PFSK-1 (cell line): ENCODE measurements at regions not wholly inside any gene's neighbourhood (a gene's known extent, or its start where the extent isn't known, plus 50 kb on each side); places are given as distances from the start of the nearest gene placed in this dataset.

Source experiments
- FOXP2 ChIP-seq: optimal IDR thresholded peaks from 2 replicates; pipeline ENCODE3; 2011; ENCODE audit warnings: borderline replicate concordance, control low read depth, inconsistent platforms; ENCODE audit not compliant: insufficient read depth; ENCODE audit errors: extremely low read length, extremely low read depth
- POLR2AphosphoS5 ChIP-seq: IDR thresholded peaks from 2 replicates; pipeline ENCODE4 v1.6.1; 2012; ENCODE audit warnings: low read depth, mild to moderate bottlenecking, control low read depth, low read length, moderate library complexity
- REST ChIP-seq, 2 experiments: IDR thresholded peaks; 2 replicates each; pipeline versions ENCODE4 v1.6.1 to v1.8.0; 2011 to 2012; ENCODE audit warnings: low read depth in 2 of 2, low read length in 2 of 2, control low read depth in 1 of 2, inconsistent platforms in 1 of 2, mild to moderate bottlenecking in 1 of 2, moderate library complexity in 1 of 2; ENCODE audit not compliant: insufficient read depth in 1 of 2
- SIN3A ChIP-seq: IDR thresholded peaks from 2 replicates; pipeline ENCODE4 v1.6.1; 2012; ENCODE audit warnings: mild to moderate bottlenecking, low read length, moderate library complexity, borderline replicate concordance; ENCODE audit not compliant: insufficient read depth
- TAF1 ChIP-seq: IDR thresholded peaks from 2 replicates; pipeline ENCODE4 v1.6.1; 2012; ENCODE audit warnings: low read length, control low read depth, borderline replicate concordance; ENCODE audit not compliant: insufficient read depth

DNA sequence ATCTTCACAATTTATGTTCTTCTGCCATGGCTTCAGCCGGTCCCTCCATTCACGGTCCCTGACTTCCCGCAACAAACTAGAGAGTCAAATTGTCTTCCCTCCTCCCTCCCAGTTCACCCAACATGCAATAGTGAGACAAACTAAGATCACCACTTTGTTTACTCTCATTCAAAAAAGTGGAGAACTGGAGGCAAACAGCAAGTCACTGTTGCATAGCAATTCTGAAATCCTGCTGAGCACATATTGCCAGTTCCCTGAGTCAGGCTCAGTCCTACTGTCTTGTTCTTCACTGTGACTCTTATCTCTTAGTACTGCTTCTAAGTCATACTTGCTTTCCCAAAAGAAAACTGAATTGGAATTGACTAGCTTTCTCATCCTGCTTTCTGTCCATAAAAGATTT is 287.2 kb upstream of the SASH1 start:
- TF ChIP-seq FOXP2 (no peak), POLR2AphosphoS5 (no peak), SIN3A (no peak), TAF1 (no peak), REST (IDR thresholded peaks at IDR 0.05; ENCODE audit: insufficient read depth in 1 of 2, low read depth in 2 of 2, low read length in 2 of 2) (no peak)

GRCh38 chr6:148059869-148060268 is 282.8 kb upstream of the SASH1 start:
- TF ChIP-seq TAF1 = no peak
- no peak for TF ChIP-seq FOXP2
- no peak for TF ChIP-seq SIN3A
- no peak for TF ChIP-seq POLR2AphosphoS5
- TF ChIP-seq REST (IDR thresholded peaks at IDR 0.05; ENCODE audit: insufficient read depth in 1 of 2, low read depth in 2 of 2, low read length in 2 of 2) = no peak

GRCh38 chr6:148064406-148065134 is 278.1 kb upstream of the SASH1 start:
- TF ChIP-seq SIN3A (no peak), REST (IDR thresholded peaks at IDR 0.05; ENCODE audit: insufficient read depth in 1 of 2, low read depth in 2 of 2, low read length in 2 of 2) (0 out of 4 replicates have a peak, but pooled peaks of 1 of the 2 experiments have one; percentile 6)

GRCh38 chr6:148068437-148069061 is 274.1 kb upstream of the SASH1 start:
- TF ChIP-seq POLR2AphosphoS5 = no peak
- TF ChIP-seq REST (IDR thresholded peaks at IDR 0.05; ENCODE audit: insufficient read depth in 1 of 2, low read depth in 2 of 2, low read length in 2 of 2) = no peak
- TF ChIP-seq SIN3A = no peak
- TF ChIP-seq TAF1 = no peak
- no peak for TF ChIP-seq FOXP2

- TF ChIP-seq FOXP2 (no peak), REST (IDR thresholded peaks at IDR 0.05; ENCODE audit: insufficient read depth in 1 of 2, low read depth in 2 of 2, low read length in 2 of 2) (no peak), POLR2AphosphoS5 (no peak), SIN3A (no peak), TAF1 (no peak)
These were observed 273.4 kb upstream of the SASH1 start for GRCh38 chr6:148069256-148069655.
